ENCODE measurements at regions not wholly inside any gene's neighbourhood (a gene's known extent, or its start where the extent isn't known, plus 50 kb on each side); places are given as distances from the start of the nearest gene placed in this dataset.

- no peak for DNase-seq
These were observed 612.6 kb downstream of the TBC1D22A start for GRCh38 chr22:47374901-47375575.

GRCh38 chr22:47374273-47374771 is 611.9 kb downstream of the TBC1D22A start:
- no peak for DNase-seq

GRCh38 chr22:47373648-47374272 is 611.3 kb downstream of the TBC1D22A start:
- DNase-seq: no peak

GRCh38 chr22:47372596-47373385 is 610.3 kb downstream of the TBC1D22A start:
- no peak for DNase-seq

- no peak for DNase-seq
These were observed 609.7 kb downstream of the TBC1D22A start for GRCh38 chr22:47372111-47372581.

GRCh38 chr22:47371263-47372090 is 609.0 kb downstream of the TBC1D22A start:
- no peak for DNase-seq

GRCh38 chr22:47370448-47371262 is 608.2 kb downstream of the TBC1D22A start:
- DNase-seq: no peak

GRCh38 chr22:47369431-47370015 is 607.1 kb downstream of the TBC1D22A start:
- DNase-seq: no peak

- DNase-seq: no peak
These were observed 606.6 kb downstream of the TBC1D22A start for GRCh38 chr22:47369020-47369419.

- no peak for DNase-seq
These were observed 605.8 kb downstream of the TBC1D22A start for GRCh38 chr22:47367993-47368945.

GRCh38 chr22:47367107-47367690 is 604.7 kb downstream of the TBC1D22A start:
- no peak for DNase-seq

GRCh38 chr22:47366026-47366767 is 603.7 kb downstream of the TBC1D22A start:
- DNase-seq: no peak

GRCh38 chr22:47361247-47361646 is 598.8 kb downstream of the TBC1D22A start:
- DNase-seq: no peak

- DNase-seq: no peak
These were observed 595.0 kb downstream of the TBC1D22A start for GRCh38 chr22:47357493-47357892.

- DNase-seq: no peak
These were observed 594.6 kb downstream of the TBC1D22A start for GRCh38 chr22:47357086-47357485.

GRCh38 chr22:47356511-47357011 is 594.1 kb downstream of the TBC1D22A start:
- no peak for DNase-seq

GRCh38 chr22:47355776-47356510 is 593.5 kb downstream of the TBC1D22A start:
- DNase-seq: no peak

- DNase-seq: no peak
These were observed 592.9 kb downstream of the TBC1D22A start for GRCh38 chr22:47355388-47355725.
